Limb (tissue), 2 donors: ENCODE measurements at regions not wholly inside any gene's neighbourhood (a gene's known extent, or its start where the extent isn't known, plus 50 kb on each side); places are given as distances from the start of the nearest gene placed in this dataset.
"Not testable (repeated sequence)": the region's sequence is repeated elsewhere in the genome, so short reads cannot be mapped to it uniquely, and the experiment has no call there.

Source experiments
- DNase-seq, 2 donors: peaks; one replicate each; pipeline ENCODE4 v3.0.0-alpha.2; 2016; ENCODE audit errors: extremely low spot score in 2 of 2

GRCh38 chr22:11795979-11796378 is 3732.0 kb upstream of the OR11H1 start:
- DNase-seq: not testable (repeated sequence)

- not testable (repeated sequence) for DNase-seq
Observed at GRCh38 chr22:11815481-11815880, 3712.5 kb upstream of the OR11H1 start.

GRCh38 chr22:11818845-11819244 is 3709.1 kb upstream of the OR11H1 start:
- not testable (repeated sequence) for DNase-seq

- DNase-seq: not testable (repeated sequence)
Observed at GRCh38 chr22:11822326-11822725, 3705.7 kb upstream of the OR11H1 start.

GRCh38 chr22:11825009-11825408 is 3703.0 kb upstream of the OR11H1 start:
- not testable (repeated sequence) for DNase-seq

- not testable (repeated sequence) for DNase-seq
Observed at GRCh38 chr22:11826000-11826399, 3702.0 kb upstream of the OR11H1 start.

- peak in 1 of 2 donors; percentile 28 for DNase-seq
Observed at GRCh38 chr22:11829426-11829825, 3698.6 kb upstream of the OR11H1 start.
